COLO829 (cell line): ENCODE measurements at regions not wholly inside any gene's neighbourhood (a gene's known extent, or its start where the extent isn't known, plus 50 kb on each side); places are given as distances from the start of the nearest gene placed in this dataset.
A peak's percentile ranks its signal among the peaks of the same experiment; 100 is the strongest.
"Not testable (repeated sequence)": the region's sequence is repeated elsewhere in the genome, so short reads cannot be mapped to it uniquely, and the experiment has no call there.

Experiments
- DNase-seq: peaks from one replicate; pipeline ENCODE4 v3.0.0; 2012; ENCODE audit warnings: low spot score

GRCh38 chr5:36739751-36740221, 133.4 kb downstream of the SLC1A3 start:
- DNase-seq: peak; percentile 68

- no peak for DNase-seq
These were observed 134.0 kb downstream of the SLC1A3 start for GRCh38 chr5:36740259-36740898.

- DNase-seq: no peak
These were observed 134.7 kb downstream of the SLC1A3 start for GRCh38 chr5:36741128-36741527.

- DNase-seq: peak; percentile 47
These were observed 132.4 kb upstream of the NIPBL start for GRCh38 chr5:36743891-36744772.

GRCh38 chr5:36744773-36745589, 131.6 kb upstream of the NIPBL start:
- no peak for DNase-seq

GRCh38 chr5:36747794-36748193, 128.8 kb upstream of the NIPBL start:
- not testable (repeated sequence) for DNase-seq

- DNase-seq: no peak
These were observed 124.7 kb upstream of the NIPBL start for GRCh38 chr5:36751886-36752285.

- no peak for DNase-seq
These were observed 121.2 kb upstream of the NIPBL start for GRCh38 chr5:36755342-36755741.

- DNase-seq: no peak
These were observed 120.6 kb upstream of the NIPBL start for GRCh38 chr5:36755920-36756488.

- no peak for DNase-seq
These were observed 119.7 kb upstream of the NIPBL start for GRCh38 chr5:36756848-36757247.

- no peak for DNase-seq
These were observed 117.5 kb upstream of the NIPBL start for GRCh38 chr5:36759117-36759516.

- DNase-seq: no peak
These were observed 113.1 kb upstream of the NIPBL start for GRCh38 chr5:36763454-36763853.

- DNase-seq: no peak
These were observed 110.7 kb upstream of the NIPBL start for GRCh38 chr5:36765876-36766275.

- no peak for DNase-seq
These were observed 109.6 kb upstream of the NIPBL start for GRCh38 chr5:36766981-36767380.

- DNase-seq: no peak
These were observed 108.1 kb upstream of the NIPBL start for GRCh38 chr5:36768450-36768849.

- no peak for DNase-seq
These were observed 107.3 kb upstream of the NIPBL start for GRCh38 chr5:36769129-36769770.

- DNase-seq: no peak
These were observed 106.4 kb upstream of the NIPBL start for GRCh38 chr5:36770125-36770524.

- no peak for DNase-seq
These were observed 104.1 kb upstream of the NIPBL start for GRCh38 chr5:36772276-36773140.

- peak; percentile 26 for DNase-seq
These were observed 99.3 kb upstream of the NIPBL start for GRCh38 chr5:36777105-36777757.

- DNase-seq: no peak
These were observed 98.2 kb upstream of the NIPBL start for GRCh38 chr5:36778336-36778735.
